Vagina (tissue), 2 donors: ENCODE measurements at regions not wholly inside any gene's neighbourhood (a gene's known extent, or its start where the extent isn't known, plus 50 kb on each side); places are given as distances from the start of the nearest gene placed in this dataset.

Experiments used
- CTCF ChIP-seq, 3 experiments: fragments of 450-650 bp in 2 of 3; fragments of 200-600 bp in 1 of 3; sonication (generic) in 1 of 3; IDR thresholded peaks; one replicate each; pipeline ENCODE4 v1.5.1; 2017 to 2019; ENCODE audit warnings: antibody characterized with exemption in 3 of 3, mild to moderate bottlenecking in 2 of 3, moderate library complexity in 2 of 3
- POLR2A ChIP-seq, 2 donors: fragments of 450-650 bp; IDR thresholded peaks; one replicate each; pipeline ENCODE4 v1.6.1; 2017; ENCODE audit warnings: antibody characterized with exemption in 2 of 2, mild to moderate bottlenecking in 2 of 2, moderate library complexity in 2 of 2
- POLR2AphosphoS5 ChIP-seq, 2 donors: sonication (generic); formaldehyde crosslinking; IDR thresholded peaks; one replicate each; pipeline ENCODE4 v1.9.0; 2017; ENCODE audit warnings: antibody characterized with exemption in 2 of 2, mild to moderate bottlenecking in 2 of 2, low read depth in 1 of 2; ENCODE audit not compliant: insufficient read depth in 1 of 2

- TF ChIP-seq CTCF (IDR thresholded peaks at IDR 0.05) (no peak), POLR2AphosphoS5 (IDR thresholded peaks at IDR 0.05; ENCODE audit: insufficient read depth in 1 of 2, low read depth in 1 of 2) (no peak), POLR2A (IDR thresholded peaks at IDR 0.05) (no peak)
Observed at GRCh38 chr13:21259571-21260455, 83.4 kb downstream of the MRPL57 start.
